ENCODE measurements at regions not wholly inside any gene's neighbourhood (a gene's known extent, or its start where the extent isn't known, plus 50 kb on each side); places are given as distances from the start of the nearest gene placed in this dataset.

DNA sequence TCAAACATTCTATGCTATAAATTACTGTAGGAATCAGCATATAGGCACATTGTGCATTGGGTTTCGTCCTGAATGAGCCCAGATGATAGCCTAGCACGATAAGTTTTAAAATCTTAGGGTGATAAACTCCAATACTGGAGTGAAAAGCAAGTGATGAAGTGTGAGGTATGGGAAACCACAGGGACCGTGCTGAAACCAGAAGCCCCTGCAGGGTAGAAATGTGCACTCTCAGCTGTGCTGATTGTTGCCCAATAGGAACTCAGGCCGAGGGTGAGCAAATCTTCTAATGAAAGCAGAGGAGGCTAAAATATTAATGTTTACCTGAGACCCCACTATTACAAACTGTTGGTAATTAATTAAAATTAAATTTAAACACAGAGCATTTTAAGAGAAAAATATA is 1486.6 kb downstream of the AACS start:
- DNase-seq: no peak

DNA sequence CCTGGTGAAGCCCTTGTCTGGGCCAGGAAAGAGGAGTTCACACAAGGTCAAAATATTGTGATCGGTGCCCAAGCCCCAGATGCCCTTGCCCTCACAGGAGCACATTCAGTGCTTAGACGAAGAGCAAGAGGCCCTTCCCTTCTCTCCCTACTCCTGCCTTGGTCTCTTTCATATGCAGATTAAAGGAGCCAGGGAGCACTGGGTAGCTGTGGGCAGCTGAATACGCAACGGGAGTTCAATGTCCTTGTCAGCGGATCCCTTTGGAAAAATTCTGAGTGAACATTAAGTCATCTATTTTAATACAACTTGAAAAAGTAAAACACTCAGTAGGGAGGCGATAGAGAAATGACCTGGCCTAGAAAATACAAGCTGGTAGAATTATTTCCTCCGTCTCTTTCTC is 1489.4 kb downstream of the AACS start:
- DNase-seq: no peak

DNA sequence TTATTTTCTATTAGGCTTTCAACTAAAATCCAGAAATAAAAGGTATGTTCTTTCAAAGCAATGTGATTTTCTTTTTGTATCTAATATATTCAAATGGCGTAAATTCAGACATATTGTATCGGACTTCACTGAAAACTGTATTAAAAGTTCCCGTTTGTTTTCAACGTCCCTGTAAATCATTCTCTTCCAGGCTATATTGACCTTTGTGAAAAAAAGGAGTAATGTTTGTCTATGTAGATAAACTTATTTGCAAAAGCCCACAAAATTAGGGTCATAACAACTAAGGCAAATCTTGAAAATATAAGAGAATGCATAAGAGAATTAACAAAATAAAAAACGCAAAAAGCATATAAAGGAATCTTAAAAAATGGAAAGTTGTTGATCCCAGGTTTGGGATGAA is 1492.4 kb downstream of the AACS start:
- DNase-seq: no peak

DNA sequence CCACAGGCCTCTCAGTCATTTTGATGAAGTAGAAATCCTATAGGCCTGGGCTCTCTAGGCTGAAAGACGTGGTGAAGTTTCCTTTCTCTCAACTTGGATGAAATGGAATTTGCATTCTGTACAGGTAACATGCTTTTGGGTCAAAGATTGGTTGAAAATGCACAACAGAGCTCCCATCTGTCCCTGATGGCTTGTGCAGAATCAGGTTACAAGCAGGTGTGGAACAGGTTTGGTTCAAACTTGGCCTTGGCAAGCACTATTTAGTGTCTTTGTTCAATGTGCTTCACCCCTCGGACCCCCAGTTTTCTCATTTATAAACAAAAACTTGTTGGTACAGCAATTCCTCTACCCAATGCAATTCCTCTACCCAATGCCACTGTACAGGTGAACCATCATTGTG is 1493.0 kb downstream of the AACS start:
- no peak for DNase-seq

DNA sequence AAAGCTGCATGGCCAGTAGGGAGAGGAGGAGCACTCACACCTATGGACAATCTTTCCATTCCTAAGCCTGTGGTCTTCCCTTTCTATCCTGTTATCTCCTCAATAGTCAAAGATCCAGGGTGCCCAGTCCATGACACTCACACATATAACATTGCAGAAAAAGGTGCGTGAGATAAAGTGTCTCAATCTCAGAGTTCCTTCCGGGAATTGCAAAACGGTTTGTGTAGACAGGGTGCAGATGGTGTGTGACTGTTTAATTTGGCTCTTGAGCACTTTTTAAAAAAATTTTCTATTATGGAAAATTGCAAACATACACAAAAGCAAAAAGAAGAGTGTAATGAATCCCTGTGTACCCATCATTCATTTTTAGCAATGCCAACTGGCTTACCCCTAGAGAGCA is 1493.6 kb downstream of the AACS start:
- no peak for DNase-seq

DNA sequence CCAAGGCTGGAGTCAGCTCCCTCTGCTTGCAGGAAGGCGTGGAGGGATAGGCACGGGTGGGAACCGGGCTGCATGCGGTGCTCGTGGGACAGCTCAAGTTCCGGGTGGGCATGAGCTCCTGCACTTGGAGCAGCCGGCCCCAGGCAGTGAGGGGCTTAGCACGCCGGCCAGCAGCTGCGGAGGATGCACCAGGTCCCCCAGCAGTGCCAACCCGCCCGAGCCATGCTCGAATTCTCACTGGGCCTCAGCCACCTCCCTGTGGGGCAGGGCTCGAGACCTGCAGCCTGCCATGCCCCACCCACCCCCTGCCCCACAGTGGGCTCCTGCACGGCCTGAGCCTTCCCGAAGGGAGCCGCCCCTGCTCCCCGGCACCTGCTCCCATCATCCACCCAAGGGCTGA is 1501.8 kb downstream of the AACS start:
- DNase-seq: no peak

DNA sequence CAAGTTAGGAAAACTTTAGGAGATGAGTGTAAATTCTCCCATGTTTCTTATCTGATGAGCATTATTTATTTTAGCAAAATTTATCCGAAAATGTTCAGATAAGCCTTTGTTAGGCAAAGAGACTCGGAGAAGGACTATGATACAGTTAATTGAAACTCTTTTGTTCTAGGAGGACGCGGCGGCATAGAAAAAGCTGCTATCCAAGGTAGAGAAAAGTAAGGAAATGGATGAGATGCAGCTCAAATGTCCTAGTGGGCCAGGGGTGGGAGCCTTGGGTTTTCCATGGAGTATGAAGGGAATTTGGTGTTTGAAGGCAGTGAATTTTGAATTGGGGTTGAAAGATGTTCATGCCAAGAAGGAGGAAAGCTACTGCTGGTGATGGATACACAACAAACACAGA is 1504.5 kb downstream of the AACS start:
- DNase-seq: no peak

DNA sequence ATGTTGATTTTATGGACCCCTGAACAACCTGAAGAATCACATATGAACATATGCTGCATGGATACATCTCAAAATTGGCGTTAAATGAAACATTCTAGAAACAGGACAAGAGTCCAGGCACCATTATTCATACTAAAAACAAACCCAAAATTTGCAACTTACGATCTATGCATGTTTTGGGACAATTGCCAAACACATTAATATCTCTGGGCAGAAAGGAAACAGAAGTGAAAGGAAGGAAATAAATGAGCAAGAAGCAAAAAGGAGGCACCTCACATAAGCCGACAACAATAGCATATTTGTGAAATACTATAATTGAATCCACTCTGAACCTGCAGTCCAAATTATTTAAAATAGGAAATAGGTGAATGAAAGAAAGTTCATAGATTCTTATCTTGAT is 1505.3 kb downstream of the AACS start:
- no peak for DNase-seq

DNA sequence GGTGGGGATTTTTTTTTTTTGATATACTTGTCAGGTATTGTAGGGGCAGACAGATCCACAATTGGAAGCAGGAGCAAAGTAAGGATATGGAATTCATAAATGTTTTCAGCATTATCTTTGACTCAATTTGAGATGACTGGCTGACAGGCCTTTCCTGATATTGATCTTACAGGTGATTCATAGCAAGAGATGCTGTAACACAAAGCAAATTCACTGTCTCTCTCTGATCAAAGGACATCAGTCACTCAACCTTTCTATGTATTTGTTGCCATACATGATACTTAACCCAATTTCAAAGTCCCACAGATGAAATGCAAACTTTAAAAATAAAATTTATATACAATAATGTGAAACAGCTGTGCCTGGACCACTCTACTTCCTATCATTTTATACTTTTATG is 1506.9 kb downstream of the AACS start:
- DNase-seq: no peak

DNA sequence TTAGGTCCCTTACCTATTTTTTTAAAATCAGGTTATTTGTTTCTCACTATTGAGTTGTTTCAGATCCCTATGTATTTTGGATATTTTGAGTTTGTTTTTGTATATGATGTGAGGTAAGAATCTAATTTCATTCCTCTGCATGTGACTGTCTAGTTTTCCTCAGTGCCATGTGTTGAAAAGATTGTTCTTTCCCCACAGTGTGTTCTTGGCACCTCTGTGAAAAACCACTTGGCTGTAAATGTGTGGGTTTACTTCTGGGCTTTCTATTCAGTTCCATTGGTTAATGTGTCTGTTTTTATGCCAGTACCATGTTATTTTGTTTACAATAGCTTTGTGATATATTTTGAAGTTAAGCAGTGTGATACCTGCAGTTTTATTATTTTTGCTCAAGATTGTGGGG is 1516.4 kb downstream of the AACS start:
- no peak for DNase-seq

DNA sequence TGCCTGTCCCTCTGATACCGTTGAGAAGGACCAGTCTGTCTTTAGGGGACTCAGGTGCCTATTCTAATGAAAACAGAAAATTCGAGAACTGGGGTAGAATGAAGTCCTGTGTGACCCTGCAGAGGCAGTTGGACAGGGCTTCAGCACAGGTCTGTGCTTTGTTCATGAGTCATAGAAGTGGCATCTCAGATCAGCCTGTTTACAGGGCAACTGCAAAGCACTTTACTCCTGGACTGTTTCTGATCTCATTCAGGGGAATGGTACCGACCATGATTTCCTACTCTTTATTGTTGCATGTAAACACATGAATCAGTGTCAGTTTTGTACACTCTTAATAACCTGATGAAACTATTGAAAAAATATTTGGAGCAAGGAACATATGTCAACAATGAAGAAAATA is 1517.0 kb downstream of the AACS start:
- DNase-seq: no peak

DNA sequence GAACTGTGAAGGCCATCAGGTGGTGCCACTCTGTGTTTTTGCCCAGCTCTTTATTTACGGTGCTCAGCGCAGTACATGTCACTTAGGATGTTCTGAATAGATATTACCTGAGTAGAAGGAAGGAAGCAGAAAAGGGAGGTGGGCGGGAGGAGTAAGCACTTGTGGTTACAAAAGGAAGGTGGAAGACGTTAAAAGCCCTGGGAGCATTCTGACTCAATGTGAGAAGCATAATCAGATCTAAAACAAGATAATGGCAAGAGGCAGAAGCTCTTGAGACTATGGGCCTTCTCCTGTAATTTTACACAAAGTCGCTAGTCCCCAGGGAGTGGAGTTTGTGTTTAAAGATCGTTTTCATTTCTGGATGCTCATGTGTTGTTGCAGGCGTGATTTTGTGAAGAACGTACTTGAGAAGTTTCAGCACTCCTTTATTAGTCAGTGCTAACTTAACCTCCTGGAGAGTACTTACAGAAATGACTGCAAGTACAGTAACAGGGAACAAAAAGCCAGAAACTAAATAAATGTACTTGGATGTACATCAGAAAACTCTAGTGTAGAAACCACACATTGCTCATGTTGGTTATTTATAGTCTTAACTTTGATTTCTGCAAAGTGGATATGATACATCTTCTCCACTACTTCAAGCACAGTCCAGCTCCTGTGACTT is 1523.5 kb downstream of the AACS start:
- DNase-seq: no peak

DNA sequence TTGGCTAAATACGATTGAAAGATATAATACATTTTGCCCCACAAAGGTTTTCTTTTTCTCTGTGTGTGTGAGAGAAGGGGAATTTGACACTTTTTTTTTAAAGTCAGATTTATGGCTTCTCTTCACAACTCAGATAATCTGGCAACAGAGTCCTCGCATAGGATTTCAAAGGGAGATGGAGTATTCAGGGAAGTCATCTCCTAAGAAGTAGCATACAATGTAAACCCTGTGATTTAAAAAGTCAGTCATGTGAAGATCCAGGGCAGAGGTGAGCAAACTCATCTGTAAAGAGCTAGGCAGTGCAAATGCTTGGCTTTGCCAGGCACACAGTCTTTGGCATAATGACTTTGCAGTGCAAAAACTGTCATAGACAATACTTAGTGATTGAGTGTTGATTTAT is 1526.3 kb downstream of the AACS start:
- no peak for DNase-seq

DNA sequence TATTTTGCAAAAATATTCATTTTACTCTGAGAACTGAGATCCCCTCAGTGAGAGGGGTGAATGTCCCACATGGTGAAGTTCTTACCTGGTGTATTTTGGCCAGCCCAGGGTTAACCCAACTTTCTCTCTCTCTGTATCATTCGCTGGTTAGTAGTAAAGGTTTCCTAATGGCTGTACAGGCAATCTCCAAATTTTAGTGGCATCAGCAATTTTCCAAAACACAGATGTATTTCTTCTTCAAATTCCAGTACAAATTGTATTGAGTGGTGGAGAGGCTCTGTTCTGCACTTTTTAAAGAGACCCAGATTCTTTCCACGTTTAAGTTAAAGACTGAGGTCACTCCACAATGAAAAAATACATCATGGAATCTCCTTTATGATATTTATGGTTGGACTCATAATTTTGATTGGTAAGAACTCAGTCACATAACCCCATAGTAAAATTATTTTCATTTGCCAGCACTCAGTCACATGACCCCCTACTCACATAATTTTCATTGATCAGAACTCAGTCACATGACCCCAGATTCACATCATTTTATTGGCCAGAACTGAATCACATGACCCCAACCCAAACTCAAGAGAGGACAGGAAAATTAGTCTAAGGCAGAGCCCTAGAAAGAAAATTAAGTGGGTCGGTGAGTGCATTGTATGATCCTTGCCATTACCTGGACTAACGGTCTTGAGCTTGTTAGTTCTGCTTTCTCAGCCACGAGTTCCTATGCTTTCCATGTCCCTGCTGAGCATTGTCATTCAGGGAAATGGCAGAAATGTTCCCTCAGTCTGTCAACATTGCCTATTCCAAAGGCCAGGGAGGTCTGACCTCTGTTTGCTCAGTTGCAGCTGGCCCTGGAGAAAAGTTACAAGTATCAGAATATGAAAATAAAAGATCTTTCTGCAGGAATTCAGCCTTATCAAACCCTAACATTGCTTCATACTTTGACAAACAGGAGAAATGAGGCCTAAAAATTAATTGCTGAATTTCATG is 1536.2 kb downstream of the AACS start:
- DNase-seq: no peak

DNA sequence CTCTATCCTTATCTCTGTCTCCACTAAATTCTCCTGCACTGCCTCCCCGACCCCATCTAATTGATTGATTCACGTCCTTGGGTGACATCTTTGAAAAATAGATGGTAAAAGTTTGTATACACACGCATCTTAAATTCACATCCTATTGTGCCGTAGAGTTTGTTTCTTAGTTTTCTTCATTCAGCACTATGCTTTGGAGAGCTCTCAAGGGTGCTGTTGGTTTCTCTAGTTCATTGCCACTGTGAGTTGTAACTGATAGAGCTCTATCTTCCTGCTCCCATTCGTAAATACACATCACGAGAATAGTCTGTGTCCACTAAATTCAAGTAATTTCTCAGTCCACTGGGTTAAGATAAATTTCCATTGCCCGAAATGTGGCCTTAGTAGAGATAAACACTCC is 1537.4 kb downstream of the AACS start:
- DNase-seq: no peak

DNA sequence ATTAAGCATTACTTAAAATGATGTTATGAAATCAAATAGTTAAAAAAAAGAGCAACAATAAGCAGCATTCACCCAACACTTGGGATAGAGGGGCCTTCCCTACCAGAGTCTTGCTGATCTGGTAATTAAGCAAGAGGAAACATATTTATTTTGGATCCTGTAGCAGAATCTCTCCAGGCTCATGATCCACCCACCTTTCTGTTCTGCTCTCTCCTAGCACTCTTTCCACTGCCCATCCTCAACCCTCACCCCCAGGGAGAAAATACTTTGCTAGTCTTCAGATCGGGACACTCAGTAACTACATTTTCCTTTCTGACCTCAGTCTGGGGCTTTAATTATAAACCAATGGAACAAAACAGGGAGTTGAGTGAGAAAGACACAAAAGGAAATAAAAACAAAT is 1541.9 kb downstream of the AACS start:
- no peak for DNase-seq

DNA sequence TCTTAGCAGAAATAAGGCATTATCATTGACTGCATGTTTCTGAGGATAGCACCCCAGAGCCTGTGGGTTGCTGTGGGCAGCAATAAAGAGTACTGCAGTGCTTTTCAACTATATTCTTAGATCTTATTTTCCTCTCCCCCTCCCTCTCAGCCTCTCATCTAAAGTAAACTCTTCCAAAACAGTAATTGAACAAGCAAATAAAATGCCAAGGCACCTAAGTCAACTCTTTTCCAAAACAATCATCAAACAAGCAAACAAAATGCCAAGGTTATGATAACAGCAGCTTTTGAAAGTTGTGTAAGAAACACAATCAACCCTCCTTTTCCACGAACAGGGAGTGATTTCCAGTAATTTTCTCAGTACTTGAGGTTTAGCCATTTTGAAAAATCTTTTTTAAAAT is 1542.6 kb downstream of the AACS start:
- DNase-seq: no peak

DNA sequence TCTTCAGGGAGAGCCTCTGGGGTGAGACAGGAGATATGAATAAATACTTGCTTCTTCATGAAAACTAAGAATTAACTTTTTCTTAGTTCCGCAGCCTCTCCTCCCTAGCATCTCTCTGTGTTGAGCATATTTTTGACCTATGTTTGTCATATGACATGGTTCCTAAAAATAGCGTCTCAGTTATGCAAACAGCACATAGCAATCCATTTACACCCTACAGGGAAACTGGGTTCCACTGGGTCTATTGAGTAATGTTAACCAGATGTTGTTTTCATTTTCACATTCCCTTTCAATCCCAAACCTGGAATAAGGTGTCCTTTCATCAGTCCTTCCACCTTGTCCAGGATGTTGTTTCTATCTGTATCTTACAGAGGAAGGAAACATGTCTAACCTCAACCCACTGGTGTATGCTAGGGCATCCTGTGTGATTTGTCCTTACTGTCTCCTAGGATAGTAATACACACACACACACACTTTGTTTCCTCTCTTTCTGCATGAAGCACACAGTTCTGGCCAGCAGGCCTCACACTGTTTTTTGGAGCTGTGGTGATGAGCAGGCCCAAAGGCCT is 1543.5 kb downstream of the AACS start:
- DNase-seq: no peak

DNA sequence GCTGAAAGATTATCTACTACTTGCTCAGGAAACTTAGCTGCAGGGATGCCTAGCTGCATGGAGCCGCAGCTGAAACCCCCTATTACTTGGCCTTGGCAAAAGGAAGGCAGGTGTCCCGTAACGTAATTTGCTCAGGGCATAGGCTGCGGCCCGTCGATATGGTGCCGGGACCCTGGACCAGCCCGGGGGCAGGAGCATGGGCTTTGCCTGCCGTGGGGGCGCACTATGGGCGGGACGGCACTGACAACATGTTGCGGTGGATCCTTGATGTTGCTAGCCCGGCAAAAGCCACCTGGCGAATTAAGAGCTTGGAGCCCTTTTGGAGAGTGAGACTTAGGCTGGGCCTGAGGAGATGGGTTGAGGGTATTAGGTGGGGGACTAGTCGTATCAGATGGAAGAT is 1551.2 kb downstream of the AACS start:
- no peak for DNase-seq

DNA sequence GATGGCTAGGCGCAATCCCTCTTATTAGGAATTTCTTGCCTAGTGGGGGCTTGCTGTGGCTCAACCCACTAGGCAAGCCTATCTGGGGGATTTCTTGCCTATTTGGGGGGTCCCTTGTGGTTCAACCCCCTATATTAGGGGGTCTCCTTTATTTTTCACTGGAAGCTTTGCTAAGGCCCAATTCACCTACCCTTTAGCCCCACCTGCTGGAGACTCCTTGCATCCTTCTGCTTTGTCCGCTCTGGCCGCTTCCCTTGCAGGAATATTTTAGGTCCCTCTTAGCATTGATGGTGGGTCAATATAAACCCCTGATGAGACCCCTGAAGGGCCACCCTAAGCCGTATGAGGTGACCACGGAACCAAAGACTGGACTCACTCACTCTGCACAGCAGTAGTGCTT is 1552.1 kb downstream of the AACS start:
- no peak for DNase-seq

DNA sequence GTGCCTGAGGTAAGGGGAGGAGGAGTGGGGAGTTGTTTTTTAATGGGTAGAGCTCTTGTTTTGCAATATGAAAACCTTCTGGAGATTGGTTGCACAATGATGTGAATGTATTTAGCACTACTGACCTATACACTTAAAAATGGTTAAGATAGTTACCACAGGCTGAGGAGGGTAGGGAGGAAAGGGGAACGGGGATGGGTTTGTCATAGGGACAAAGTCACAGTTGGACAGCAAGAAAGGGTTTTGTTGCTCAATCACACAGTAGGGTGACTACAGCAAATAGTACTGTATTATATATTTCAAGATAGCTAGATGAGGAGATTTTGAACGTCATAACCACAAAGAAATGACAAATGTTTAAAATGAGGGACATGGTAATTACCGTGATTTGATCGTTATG is 1562.4 kb downstream of the AACS start:
- DNase-seq: no peak

DNA sequence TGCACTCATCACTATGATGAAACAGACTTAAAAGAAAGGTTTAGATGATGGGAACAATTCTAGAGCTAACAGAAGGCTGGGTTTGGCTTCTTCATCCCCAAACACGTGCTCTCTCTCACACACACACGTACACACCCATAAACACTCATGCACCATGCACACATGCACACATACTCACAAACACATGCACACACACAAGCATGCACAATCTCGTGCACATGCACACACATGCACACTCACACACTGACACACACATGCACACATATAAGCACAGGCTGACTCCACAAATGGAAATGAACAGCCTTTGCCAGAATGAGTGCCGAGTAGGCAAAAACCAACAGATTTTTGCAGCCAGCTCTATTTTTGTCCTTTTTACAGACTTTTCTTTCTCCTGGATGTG is 1571.6 kb downstream of the AACS start:
- no peak for DNase-seq

DNA sequence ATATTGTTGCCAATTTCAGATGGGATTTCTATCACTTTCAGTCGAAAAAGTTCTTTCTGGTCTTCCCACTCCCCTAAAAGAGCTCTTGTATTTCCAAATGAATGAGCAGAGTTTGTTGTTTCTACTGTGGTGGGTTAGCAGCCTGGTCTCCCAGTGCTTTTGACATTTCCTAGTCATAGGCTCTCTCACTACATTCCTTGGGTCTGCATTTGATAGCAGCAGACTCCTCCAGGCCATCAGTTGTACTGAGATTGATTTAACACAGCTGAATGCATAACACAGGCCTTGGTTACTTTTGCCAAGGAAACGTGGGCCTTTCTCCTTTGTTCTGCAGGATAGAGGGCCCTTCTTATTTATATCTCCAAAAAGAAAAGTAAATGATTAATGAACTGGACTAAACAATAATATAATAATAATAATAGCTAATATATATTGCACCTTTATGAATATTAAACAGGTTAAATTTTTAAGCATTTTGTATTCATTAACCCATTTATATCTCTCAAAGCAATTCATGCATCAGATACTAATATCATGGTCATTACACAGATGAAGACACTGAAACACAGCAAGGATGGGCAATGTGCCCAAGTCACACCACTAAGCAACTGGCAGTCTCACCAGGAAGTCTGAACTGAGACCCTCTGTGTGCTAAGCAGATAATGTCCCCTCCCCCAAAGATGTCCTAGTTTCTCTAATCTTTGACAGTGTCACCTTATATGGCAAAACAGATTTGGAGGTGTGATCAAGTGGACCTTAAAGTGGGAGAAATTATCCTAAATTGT is 1579.2 kb downstream of the AACS start:
- DNase-seq: no peak
